ENCODE measurements at regions not wholly inside any gene's neighbourhood (a gene's known extent, or its start where the extent isn't known, plus 50 kb on each side); places are given as distances from the start of the nearest gene placed in this dataset.

GRCh38 chr5:39765366-39765765, 340.6 kb upstream of the DAB2 start:
- POLR2A ChIA-PET, result no interaction called here
- no peak overlapping the region for H3K4me3 ChIP-seq
- H3K27ac ChIP-seq, result peak overlapping the region in 1 of 2 experiments; percentile 15; a peak in 1 of 6 replicates
- TF ChIP-seq PHF8 (IDR thresholded peaks at IDR 0.05; ENCODE audit: borderline replicate concordance, low read depth), result no peak
- TF ChIP-seq HOXB5 (CRISPR knock-in tag; IDR thresholded peaks at IDR 0.05), result no peak
- no peak for TF ChIP-seq ZFP36 (IDR thresholded peaks at IDR 0.05; ENCODE audit: borderline replicate concordance, partially characterized antibody)
- no peak for TF ChIP-seq REST (IDR thresholded peaks at IDR 0.05)
- TF ChIP-seq GATA3 (IDR thresholded peaks at IDR 0.05; ENCODE audit: borderline replicate concordance), result no peak
- no peak for TF ChIP-seq HDAC2 (IDR thresholded peaks at IDR 0.05)
- TF ChIP-seq JUNB (IDR thresholded peaks at IDR 0.05), result no peak
- TF ChIP-seq POLR2AphosphoS2 (conservative IDR thresholded peaks at IDR 0.05; ENCODE audit: low read length), result no peak
- TF ChIP-seq EHF (CRISPR knock-in tag; IDR thresholded peaks at IDR 0.05), result no peak
- TF ChIP-seq POLR2A (IDR thresholded peaks at IDR 0.05; ENCODE audit: low read length), result no peak
- TF ChIP-seq EHMT2 (IDR thresholded peaks at IDR 0.05; ENCODE audit: low read depth), result no peak
- no peak for TF ChIP-seq ESRRA (IDR thresholded peaks at IDR 0.05; ENCODE audit: borderline replicate concordance, low read length)
- no peak for TF ChIP-seq NFE2L2 (conservative IDR thresholded peaks at IDR 0.05; ENCODE audit: low read length)
- TF ChIP-seq TP53 (CRISPR knock-in tag; IDR thresholded peaks at IDR 0.05), result no peak
- 72% methylated on average over 2 of the region's 2 CpGs for WGBS (ENCODE audit: missing lambda C conversion rate)
- DNase-seq (ENCODE audit: low read depth in 1 of 2, low spot score in 1 of 2), result no peak
- CTCF ChIA-PET, result interaction anchor here (1.0 to 1.2 kb wide), 2 partner anchors 51 to 183 kb away, joined by 3 to 4 read pairs; no protein-coding TSS in a partner anchor
- peaks cover 14% of the 10 kb centered on the region for H3K4me1 ChIP-seq
- no peak for FAIRE-seq
- H3K9me3 ChIP-seq, result no peaks in the 10 kb centered on the region
- no peak overlapping the region for H3K4me2 ChIP-seq
- no peak for ATAC-seq

- Histone ChIP-seq H3K4me2 (no peak overlapping the region), H3K9me3 (no peaks in the 10 kb centered on the region), H3K4me3 (no peak overlapping the region), H3K4me1 (peaks cover 28% of the 10 kb centered on the region), H3K27ac (peak overlapping the region in 1 of 2 experiments; percentile 76; a peak in 1 of 6 replicates)
- DNase-seq (ENCODE audit: low read depth in 1 of 2, low spot score in 1 of 2) (no peak), ATAC-seq (no peak), FAIRE-seq (no peak)
- POLR2A ChIA-PET, result no interaction called here
- TF ChIP-seq HEYL (CRISPR knock-in tag; IDR thresholded peaks at IDR 0.05), result no peak
- TF ChIP-seq POLR2AphosphoS2 (conservative IDR thresholded peaks at IDR 0.05; ENCODE audit: low read length), result no peak
- TF ChIP-seq JUNB (IDR thresholded peaks at IDR 0.05), result no peak
- no peak for TF ChIP-seq HOXB13 (CRISPR knock-in tag; IDR thresholded peaks at IDR 0.05; ENCODE audit: low read depth)
- TF ChIP-seq HES2 (IDR thresholded peaks at IDR 0.05), result no peak
- TF ChIP-seq SMC3 (IDR thresholded peaks at IDR 0.05), result no peak
- no peak for TF ChIP-seq KDM5A (IDR thresholded peaks at IDR 0.05)
- no peak for TF ChIP-seq MAZ (IDR thresholded peaks at IDR 0.05; ENCODE audit: borderline replicate concordance, low read depth, low read length)
- CTCF ChIA-PET, result interaction anchor here (0.9 to 1.2 kb wide), 3 partner anchors 12 to 47 kb away, joined by 3 read pairs; no protein-coding TSS in a partner anchor
- 80% methylated on average over 3 of the region's 3 CpGs for WGBS (ENCODE audit: missing lambda C conversion rate)
Measured at GRCh38 chr5:39762761-39763160, 338.0 kb upstream of the DAB2 start.

GRCh38 chr5:39761199-39761950, 336.6 kb upstream of the DAB2 start:
- Histone ChIP-seq H3K27ac (peak overlapping the region; percentile 58 to 84), H3K9me3 (0 out of 3 replicates have a peak, but pooled peaks cover 2% of the 10 kb centered on the region)

More at GRCh38 chr5:39761199-39761950, 336.6 kb upstream of the DAB2 start:
- Histone ChIP-seq H3K4me3 (no peak overlapping the region), H3K4me1 (peaks cover 36% of the 10 kb centered on the region), H3K4me2 (0 out of 3 replicates have a peak overlapping the region, but pooled peaks have one; percentile 52)
- CTCF ChIA-PET, result interaction anchor here (0.9 to 1.4 kb wide), 6 partner anchors 8 to 927 kb away, joined by 3 to 7 read pairs (median 3); no protein-coding TSS in a partner anchor
- ATAC-seq (no peak), DNase-seq (ENCODE audit: low read depth in 1 of 2, low spot score in 1 of 2) (no peak), FAIRE-seq (no peak)
- WGBS (ENCODE audit: missing lambda C conversion rate), result 68% methylated on average over 10 of the region's 10 CpGs
- no peak for TF ChIP-seq KDM5A (IDR thresholded peaks at IDR 0.05)
- no peak for TF ChIP-seq RCOR1 (IDR thresholded peaks at IDR 0.05; ENCODE audit: low read depth, low read length)
- no peak for TF ChIP-seq EP300 (IDR thresholded peaks at IDR 0.05)
- no peak for TF ChIP-seq ZSCAN20 (CRISPR knock-in tag; IDR thresholded peaks at IDR 0.05)
- POLR2A ChIA-PET, result no interaction called here
